Fibroblast of mammary gland (primary cell): ENCODE measurements at regions not wholly inside any gene's neighbourhood (a gene's known extent, or its start where the extent isn't known, plus 50 kb on each side); places are given as distances from the start of the nearest gene placed in this dataset.

ENCODE experiments used
- DNase-seq: peaks from one replicate; pipeline ENCODE4 v3.0.0-alpha.2; 2010; ENCODE audit warnings: low read depth
- H3K4me3 ChIP-seq: 2 replicates; pipeline ENCODE4 v1.5.1; 2011; ENCODE audit warnings: low read depth, mild to moderate bottlenecking, low read length, moderate library complexity; ENCODE audit not compliant: control insufficient read depth
- CTCF ChIP-seq: conservative IDR thresholded peaks from 2 replicates; pipeline ENCODE4 v1.5.1; 2011; ENCODE audit warnings: low read depth, low read length, inconsistent platforms; ENCODE audit not compliant: control insufficient read depth, insufficient read depth

- no peak for TF ChIP-seq CTCF
- DNase-seq: no peak
- H3K4me3 ChIP-seq: no peak overlapping the region
Observed at GRCh38 chr16:85308611-85309540, 196.6 kb upstream of the CIBAR2 start.

- no peak overlapping the region for H3K4me3 ChIP-seq
- no peak for TF ChIP-seq CTCF
- no peak for DNase-seq
Observed at GRCh38 chr16:85309656-85310587, 197.7 kb upstream of the CIBAR2 start.

- H3K4me3 ChIP-seq: no peak overlapping the region
- TF ChIP-seq CTCF: no peak
- DNase-seq: no peak
Observed at GRCh38 chr16:85310868-85311585, 198.8 kb upstream of the CIBAR2 start.

- TF ChIP-seq CTCF: no peak
- no peak for DNase-seq
- no peak overlapping the region for H3K4me3 ChIP-seq
Observed at GRCh38 chr16:85311741-85312140, 199.5 kb upstream of the CIBAR2 start.

GRCh38 chr16:85312174-85312573 is 199.9 kb upstream of the CIBAR2 start:
- H3K4me3 ChIP-seq: no peak overlapping the region
- no peak for TF ChIP-seq CTCF
- DNase-seq: no peak
